Keratinocyte (primary cell): ENCODE measurements at regions not wholly inside any gene's neighbourhood (a gene's known extent, or its start where the extent isn't known, plus 50 kb on each side); places are given as distances from the start of the nearest gene placed in this dataset.

Experiments used
- DNase-seq: peaks from one replicate; pipeline ENCODE4 v3.0.0-alpha.2; 2011; ENCODE audit warnings: low read depth, missing footprints, low spot score
- FAIRE-seq: peaks from 2 replicates; lab custom pipeline; 2011; peaks lifted over from hg19 to GRCh38; lab: Jason Lieb, UNC
- H2AFZ ChIP-seq: 2 replicates; pipeline ENCODE4 v1.6.0; 2012; ENCODE audit warnings: low read length, control low read depth, inconsistent platforms; ENCODE audit not compliant: control insufficient read depth
- H3K27ac ChIP-seq: 2 replicates; pipeline ENCODE4 v1.5.1; 2011; ENCODE audit warnings: low read length; ENCODE audit not compliant: control insufficient read depth, insufficient read depth
- H3K27me3 ChIP-seq: 3 replicates; pipeline ENCODE4 v1.6.0; 2011; ENCODE audit warnings: low read length; ENCODE audit not compliant: control insufficient read depth, insufficient read depth; ENCODE audit errors: extremely low read depth
- H3K36me3 ChIP-seq, 2 experiments: 2 replicates in 1 of 2; 3 replicates in 1 of 2; pipeline ENCODE4 v1.5.1; 2011; ENCODE audit warnings: low read length in 2 of 2, mild to moderate bottlenecking in 1 of 2; ENCODE audit not compliant: control insufficient read depth in 2 of 2, insufficient read depth in 2 of 2; ENCODE audit errors: extremely low read depth in 1 of 2
- H3K4me1 ChIP-seq: 3 replicates; pipeline ENCODE4 v1.5.1; 2011; ENCODE audit warnings: low read length; ENCODE audit not compliant: control insufficient read depth, insufficient read depth; ENCODE audit errors: extremely low read depth
- H3K4me2 ChIP-seq: 3 replicates; pipeline ENCODE4 v1.6.0; 2011; ENCODE audit warnings: low read depth, low read length; ENCODE audit not compliant: control insufficient read depth, insufficient read depth; ENCODE audit errors: extremely low read depth
- H3K4me3 ChIP-seq, 3 experiments: fragments of 200-600 bp in 1 of 3; sonication (generic) in 1 of 3; 2 replicates in 2 of 3; 3 replicates in 1 of 3; pipeline ENCODE4 v1.5.1; 2011 to 2016; ENCODE audit warnings: low read length in 3 of 3, mild to moderate bottlenecking in 3 of 3, control low read depth in 2 of 3, inconsistent platforms in 1 of 3, low read depth in 1 of 3, mixed read lengths in 1 of 3, mixed run types in 1 of 3, moderate library complexity in 1 of 3; ENCODE audit not compliant: control insufficient read depth in 2 of 3, insufficient read depth in 2 of 3; ENCODE audit errors: extremely low read depth in 1 of 3
- H3K79me2 ChIP-seq: 2 replicates; pipeline ENCODE4 v1.6.0; 2012; ENCODE audit warnings: low read length; ENCODE audit not compliant: control insufficient read depth, insufficient read depth
- H3K9ac ChIP-seq: 3 replicates; pipeline ENCODE4 v1.6.0; 2011; ENCODE audit warnings: low read length; ENCODE audit not compliant: control insufficient read depth, insufficient read depth; ENCODE audit errors: extremely low read depth
- H3K9me1 ChIP-seq: 3 replicates; pipeline ENCODE4 v1.6.0; 2011; ENCODE audit warnings: low read length; ENCODE audit not compliant: control insufficient read depth, insufficient read depth; ENCODE audit errors: extremely low read depth
- H3K9me3 ChIP-seq: 2 replicates; pipeline ENCODE4 v1.5.1; 2012; ENCODE audit warnings: low read depth, low read length; ENCODE audit not compliant: control insufficient read depth
- H4K20me1 ChIP-seq: 3 replicates; pipeline ENCODE4 v1.6.0; 2011; ENCODE audit warnings: low read length; ENCODE audit not compliant: control insufficient read depth, insufficient read depth; ENCODE audit errors: extremely low read depth
- EZH2 ChIP-seq: IDR thresholded peaks from one replicate; pipeline ENCODE4 v1.6.1; 2012; ENCODE audit warnings: inconsistent platforms, mild to moderate bottlenecking, low read length, moderate library complexity
- dilution Hi-C: fragments of 300-500 bp; cut with MboI; formaldehyde crosslinking; loops from one replicate; pipeline ENCODE4 v1.7.0; 2020; ENCODE audit warnings: low sequenced_read_pairs; ENCODE audit not compliant: extremely low pct_ligation_motif_present
- TF ChIP-seq, protein P1 (sequence below), 3 experiments: IDR thresholded peaks in 1 of 3; conservative IDR thresholded peaks in 1 of 3; optimal IDR thresholded peaks in 1 of 3; 2 replicates in 2 of 3; 3 replicates in 1 of 3; pipeline versions ENCODE3 to v1.5.1; 2011; ENCODE audit warnings: low read length in 3 of 3, mild to moderate bottlenecking in 3 of 3, moderate library complexity in 2 of 3, control low read depth in 1 of 3, inconsistent platforms in 1 of 3; ENCODE audit not compliant: insufficient read depth in 2 of 3; ENCODE audit errors: extremely low read depth in 1 of 3

DNA sequence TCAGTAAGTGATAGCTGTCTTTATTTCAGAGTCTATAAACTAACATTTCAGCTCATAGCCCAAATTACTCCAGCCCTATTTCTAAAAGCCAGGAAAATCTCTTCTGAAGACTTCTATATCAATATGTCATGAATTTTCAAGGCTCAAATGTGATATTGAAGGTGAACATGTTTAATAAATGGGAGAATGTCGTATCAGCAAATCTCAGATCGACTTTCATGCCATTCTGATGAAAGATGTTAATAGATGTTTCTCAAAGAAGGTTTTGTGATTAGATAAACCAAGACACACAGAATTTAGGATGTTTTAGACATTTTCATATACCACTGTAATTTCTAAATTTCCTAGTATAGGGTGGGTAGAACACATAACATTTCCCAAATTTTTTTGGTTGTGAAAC, 380.6 kb downstream of the ARL4A start:
- Histone ChIP-seq H3K27me3 (no peaks in the 10 kb centered on the region), H3K79me2 (no peaks in the 10 kb centered on the region), H4K20me1 (no peaks in the 10 kb centered on the region), H3K4me3 (no peak overlapping the region), H3K9me1 (no peaks in the 10 kb centered on the region), H3K4me1 (no peaks in the 10 kb centered on the region), H2AFZ (no peak overlapping the region), H3K36me3 (no peaks in the 10 kb centered on the region), H3K9me3 (no peaks in the 10 kb centered on the region), H3K9ac (no peak overlapping the region), H3K4me2 (no peak overlapping the region), H3K27ac (no peak overlapping the region)
- TF ChIP-seq, protein P1, sequence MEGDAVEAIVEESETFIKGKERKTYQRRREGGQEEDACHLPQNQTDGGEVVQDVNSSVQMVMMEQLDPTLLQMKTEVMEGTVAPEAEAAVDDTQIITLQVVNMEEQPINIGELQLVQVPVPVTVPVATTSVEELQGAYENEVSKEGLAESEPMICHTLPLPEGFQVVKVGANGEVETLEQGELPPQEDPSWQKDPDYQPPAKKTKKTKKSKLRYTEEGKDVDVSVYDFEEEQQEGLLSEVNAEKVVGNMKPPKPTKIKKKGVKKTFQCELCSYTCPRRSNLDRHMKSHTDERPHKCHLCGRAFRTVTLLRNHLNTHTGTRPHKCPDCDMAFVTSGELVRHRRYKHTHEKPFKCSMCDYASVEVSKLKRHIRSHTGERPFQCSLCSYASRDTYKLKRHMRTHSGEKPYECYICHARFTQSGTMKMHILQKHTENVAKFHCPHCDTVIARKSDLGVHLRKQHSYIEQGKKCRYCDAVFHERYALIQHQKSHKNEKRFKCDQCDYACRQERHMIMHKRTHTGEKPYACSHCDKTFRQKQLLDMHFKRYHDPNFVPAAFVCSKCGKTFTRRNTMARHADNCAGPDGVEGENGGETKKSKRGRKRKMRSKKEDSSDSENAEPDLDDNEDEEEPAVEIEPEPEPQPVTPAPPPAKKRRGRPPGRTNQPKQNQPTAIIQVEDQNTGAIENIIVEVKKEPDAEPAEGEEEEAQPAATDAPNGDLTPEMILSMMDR (optimal IDR thresholded peaks at IDR 0.05 in 1 of 3, IDR thresholded peaks at IDR 0.05 in 1 of 3, conservative IDR thresholded peaks at IDR 0.05 in 1 of 3; ENCODE audit: extremely low read depth in 1 of 3, insufficient read depth in 2 of 3, low read length in 3 of 3), result no peak
- TF ChIP-seq EZH2, result no peak
- FAIRE-seq (no peak), DNase-seq (no peak)
- dilution Hi-C loops, result no loop called here

DNA sequence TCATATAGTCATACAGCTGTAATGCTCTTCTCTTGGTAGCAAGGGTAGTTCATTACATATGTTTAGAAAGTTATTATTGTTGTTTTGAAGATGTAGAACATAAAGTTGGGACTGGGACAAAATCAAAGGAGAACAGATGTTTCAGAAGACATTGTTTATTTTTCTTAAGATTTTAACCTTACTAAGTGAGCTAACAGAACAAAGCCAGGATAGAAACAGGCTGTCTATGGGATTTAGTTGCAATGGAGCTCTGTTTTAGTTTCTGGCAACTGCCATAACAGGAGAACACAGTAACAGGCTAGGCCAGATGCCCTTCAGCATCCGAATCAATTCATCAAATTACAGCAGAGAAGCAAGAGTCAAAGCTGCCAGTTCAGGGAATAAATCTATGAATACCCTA, 382.4 kb downstream of the ARL4A start:
- H3K27ac ChIP-seq, result no peak overlapping the region
- dilution Hi-C loops, result no loop called here
- DNase-seq (no peak), FAIRE-seq (no peak)
- H2AFZ ChIP-seq, result no peak overlapping the region
- no peaks in the 10 kb centered on the region for H3K9me1 ChIP-seq
- H3K9ac ChIP-seq, result no peak overlapping the region
- H3K4me3 ChIP-seq, result no peak overlapping the region
- H3K79me2 ChIP-seq, result no peaks in the 10 kb centered on the region
- TF ChIP-seq EZH2, result no peak
- TF ChIP-seq, protein P1 (optimal IDR thresholded peaks at IDR 0.05 in 1 of 3, IDR thresholded peaks at IDR 0.05 in 1 of 3, conservative IDR thresholded peaks at IDR 0.05 in 1 of 3; ENCODE audit: extremely low read depth in 1 of 3, insufficient read depth in 2 of 3, low read length in 3 of 3), result no peak
- H3K4me1 ChIP-seq, result no peaks in the 10 kb centered on the region
- no peaks in the 10 kb centered on the region for H3K27me3 ChIP-seq
- H4K20me1 ChIP-seq, result no peaks in the 10 kb centered on the region
- H3K9me3 ChIP-seq, result no peaks in the 10 kb centered on the region
- no peaks in the 10 kb centered on the region for H3K36me3 ChIP-seq
- no peak overlapping the region for H3K4me2 ChIP-seq
